ENCODE measurements at regions not wholly inside any gene's neighbourhood (a gene's known extent, or its start where the extent isn't known, plus 50 kb on each side); places are given as distances from the start of the nearest gene placed in this dataset.

DNA sequence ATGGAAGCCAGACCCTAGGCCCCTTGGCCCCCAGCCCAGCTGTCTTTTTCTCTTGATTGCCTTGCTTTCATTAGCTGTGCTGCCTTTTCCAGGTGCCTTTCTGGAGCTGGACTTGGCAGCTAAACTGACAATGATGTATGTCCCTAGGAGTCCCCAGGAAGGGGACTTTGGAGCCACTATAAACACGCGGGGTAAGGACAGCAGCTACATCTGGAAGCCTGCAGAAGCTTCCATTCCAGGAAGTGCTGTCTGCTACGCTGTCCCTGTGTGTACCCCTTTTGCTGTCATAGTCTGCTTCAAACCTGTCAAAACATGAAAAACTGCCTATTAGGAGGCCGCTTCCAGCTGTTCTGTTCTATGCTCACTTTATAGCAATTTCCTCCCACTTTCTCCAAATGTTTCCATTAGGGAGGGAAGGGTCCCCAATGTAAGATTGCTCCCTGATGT lies 153.3 kb upstream of the RAG2 start:
- Histone ChIP-seq H3K4me3 (no peak overlapping the region), H3K9me3 (no peaks in the 10 kb centered on the region), H3K27ac (no peak overlapping the region), H3K4me1 (no peaks in the 10 kb centered on the region), H3K4me2 (no peak overlapping the region)
- TF ChIP-seq ELK1 (IDR thresholded peaks at IDR 0.05; ENCODE audit: low read depth, low read length) (no peak), GATA3 (IDR thresholded peaks at IDR 0.05; ENCODE audit: borderline replicate concordance) (no peak), RCOR1 (IDR thresholded peaks at IDR 0.05; ENCODE audit: low read depth, low read length) (no peak), JUNB (IDR thresholded peaks at IDR 0.05) (no peak), JUN (IDR thresholded peaks at IDR 0.05) (no peak), RFX5 (IDR thresholded peaks at IDR 0.05) (no peak), HOXB13 (CRISPR knock-in tag; IDR thresholded peaks at IDR 0.05; ENCODE audit: low read depth) (no peak)
- no peak for ATAC-seq
- DNase-seq (ENCODE audit: low read depth in 1 of 2, low spot score in 1 of 2), result no peak
- no peak for FAIRE-seq
- POLR2A ChIA-PET, result no interaction called here
- 0% methylated on average over 4 of the region's 4 CpGs for WGBS (ENCODE audit: missing lambda C conversion rate)
- CTCF ChIA-PET, result interaction anchor here (1.0 to 7.8 kb wide), 3 partner anchors 50 to 187 kb away, joined by 3 to 155 read pairs (median 124); partner anchors contain the start of gene RAG1

- ChIA-PET CTCF (interaction anchor here (5.2 to 7.8 kb wide), 3 partner anchors 14 to 186 kb away, joined by 82 to 155 read pairs (median 124); partner anchors contain the start of gene RAG1), POLR2A (no interaction called here)
- WGBS (ENCODE audit: missing lambda C conversion rate), result 26% methylated on average over 1 of the region's 1 CpG
- DNase-seq (ENCODE audit: low read depth in 1 of 2, low spot score in 1 of 2) (no peak), FAIRE-seq (no peak), ATAC-seq (no peak)
- Histone ChIP-seq H3K4me3 (no peak overlapping the region), H3K4me2 (no peak overlapping the region), H3K9me3 (no peaks in the 10 kb centered on the region), H3K4me1 (no peaks in the 10 kb centered on the region), H3K27ac (no peak overlapping the region)
- no peak for TF ChIP-seq MYC (IDR thresholded peaks at IDR 0.05; ENCODE audit: borderline replicate concordance, low read length)
- TF ChIP-seq BHLHE40 (IDR thresholded peaks at IDR 0.05; ENCODE audit: low read depth, low read length), result no peak
Measured at GRCh38 chr11:36750349-36750748, 152.3 kb upstream of the RAG2 start.

DNA sequence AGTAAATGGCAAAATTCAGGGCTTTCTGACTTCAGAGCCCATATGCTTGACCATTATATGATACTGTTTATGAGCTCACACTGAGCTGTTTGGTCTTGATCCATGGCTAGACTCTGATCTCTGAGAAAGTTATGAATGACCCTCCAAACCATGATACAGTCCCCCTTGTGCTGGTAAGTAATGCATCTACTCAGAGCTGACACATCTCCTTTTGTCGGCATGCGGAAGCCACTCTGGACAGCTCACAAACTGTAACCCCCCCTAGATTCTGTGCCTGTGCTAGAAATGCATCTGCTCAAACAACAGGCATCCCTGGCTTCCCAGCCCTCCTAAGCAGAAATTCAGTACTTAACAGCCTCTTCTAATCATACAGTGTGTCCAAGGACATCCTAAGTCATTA lies 150.8 kb upstream of the RAG2 start:
- ChIA-PET CTCF (interaction anchor here (0.9 to 7.8 kb wide), 7 partner anchors 10 to 185 kb away, joined by 3 to 155 read pairs (median 23); partner anchors contain the start of gene RAG1), POLR2A (no interaction called here)
- TF ChIP-seq PBX3 (IDR thresholded peaks at IDR 0.05) (no peak), FOSB (CRISPR knock-in tag; IDR thresholded peaks at IDR 0.05) (no peak), FOSL2 (IDR thresholded peaks at IDR 0.05) (no peak), FOSL2 (CRISPR knock-in tag; IDR thresholded peaks at IDR 0.05) (no peak), TP53 (CRISPR knock-in tag; IDR thresholded peaks at IDR 0.05) (no peak), POLR2AphosphoS2 (conservative IDR thresholded peaks at IDR 0.05; ENCODE audit: low read length) (no peak), RFX5 (IDR thresholded peaks at IDR 0.05) (no peak), RARB (CRISPR knock-in tag; IDR thresholded peaks at IDR 0.05) (no peak), RCOR1 (IDR thresholded peaks at IDR 0.05; ENCODE audit: low read depth, low read length) (no peak), POLR2A (IDR thresholded peaks at IDR 0.05; ENCODE audit: low read length) (no peak), HEYL (CRISPR knock-in tag; IDR thresholded peaks at IDR 0.05) (no peak), ZFP36 (IDR thresholded peaks at IDR 0.05; ENCODE audit: borderline replicate concordance, partially characterized antibody) (no peak), HOXB13 (CRISPR knock-in tag; IDR thresholded peaks at IDR 0.05; ENCODE audit: low read depth) (no peak), FOXS1 (CRISPR knock-in tag; IDR thresholded peaks at IDR 0.05) (no peak), CEBPB (IDR thresholded peaks at IDR 0.05) (no peak), SREBF2 (IDR thresholded peaks at IDR 0.05) (no peak), ZSCAN20 (CRISPR knock-in tag; IDR thresholded peaks at IDR 0.05) (no peak)
- TF ChIP-seq, protein P1, sequence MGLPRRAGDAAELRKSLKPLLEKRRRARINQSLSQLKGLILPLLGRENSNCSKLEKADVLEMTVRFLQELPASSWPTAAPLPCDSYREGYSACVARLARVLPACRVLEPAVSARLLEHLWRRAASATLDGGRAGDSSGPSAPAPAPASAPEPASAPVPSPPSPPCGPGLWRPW (IDR thresholded peaks at IDR 0.05), result no peak
- TF ChIP-seq, protein P2, sequence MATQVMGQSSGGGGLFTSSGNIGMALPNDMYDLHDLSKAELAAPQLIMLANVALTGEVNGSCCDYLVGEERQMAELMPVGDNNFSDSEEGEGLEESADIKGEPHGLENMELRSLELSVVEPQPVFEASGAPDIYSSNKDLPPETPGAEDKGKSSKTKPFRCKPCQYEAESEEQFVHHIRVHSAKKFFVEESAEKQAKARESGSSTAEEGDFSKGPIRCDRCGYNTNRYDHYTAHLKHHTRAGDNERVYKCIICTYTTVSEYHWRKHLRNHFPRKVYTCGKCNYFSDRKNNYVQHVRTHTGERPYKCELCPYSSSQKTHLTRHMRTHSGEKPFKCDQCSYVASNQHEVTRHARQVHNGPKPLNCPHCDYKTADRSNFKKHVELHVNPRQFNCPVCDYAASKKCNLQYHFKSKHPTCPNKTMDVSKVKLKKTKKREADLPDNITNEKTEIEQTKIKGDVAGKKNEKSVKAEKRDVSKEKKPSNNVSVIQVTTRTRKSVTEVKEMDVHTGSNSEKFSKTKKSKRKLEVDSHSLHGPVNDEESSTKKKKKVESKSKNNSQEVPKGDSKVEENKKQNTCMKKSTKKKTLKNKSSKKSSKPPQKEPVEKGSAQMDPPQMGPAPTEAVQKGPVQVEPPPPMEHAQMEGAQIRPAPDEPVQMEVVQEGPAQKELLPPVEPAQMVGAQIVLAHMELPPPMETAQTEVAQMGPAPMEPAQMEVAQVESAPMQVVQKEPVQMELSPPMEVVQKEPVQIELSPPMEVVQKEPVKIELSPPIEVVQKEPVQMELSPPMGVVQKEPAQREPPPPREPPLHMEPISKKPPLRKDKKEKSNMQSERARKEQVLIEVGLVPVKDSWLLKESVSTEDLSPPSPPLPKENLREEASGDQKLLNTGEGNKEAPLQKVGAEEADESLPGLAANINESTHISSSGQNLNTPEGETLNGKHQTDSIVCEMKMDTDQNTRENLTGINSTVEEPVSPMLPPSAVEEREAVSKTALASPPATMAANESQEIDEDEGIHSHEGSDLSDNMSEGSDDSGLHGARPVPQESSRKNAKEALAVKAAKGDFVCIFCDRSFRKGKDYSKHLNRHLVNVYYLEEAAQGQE (IDR thresholded peaks at IDR 0.05), result no peak
- TF ChIP-seq, protein P3, sequence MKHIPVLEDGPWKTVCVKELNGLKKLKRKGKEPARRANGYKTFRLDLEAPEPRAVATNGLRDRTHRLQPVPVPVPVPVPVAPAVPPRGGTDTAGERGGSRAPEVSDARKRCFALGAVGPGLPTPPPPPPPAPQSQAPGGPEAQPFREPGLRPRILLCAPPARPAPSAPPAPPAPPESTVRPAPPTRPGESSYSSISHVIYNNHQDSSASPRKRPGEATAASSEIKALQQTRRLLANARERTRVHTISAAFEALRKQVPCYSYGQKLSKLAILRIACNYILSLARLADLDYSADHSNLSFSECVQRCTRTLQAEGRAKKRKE (CRISPR knock-in tag; IDR thresholded peaks at IDR 0.05; ENCODE audit: low read depth), result no peak
- TF ChIP-seq, protein P4, sequence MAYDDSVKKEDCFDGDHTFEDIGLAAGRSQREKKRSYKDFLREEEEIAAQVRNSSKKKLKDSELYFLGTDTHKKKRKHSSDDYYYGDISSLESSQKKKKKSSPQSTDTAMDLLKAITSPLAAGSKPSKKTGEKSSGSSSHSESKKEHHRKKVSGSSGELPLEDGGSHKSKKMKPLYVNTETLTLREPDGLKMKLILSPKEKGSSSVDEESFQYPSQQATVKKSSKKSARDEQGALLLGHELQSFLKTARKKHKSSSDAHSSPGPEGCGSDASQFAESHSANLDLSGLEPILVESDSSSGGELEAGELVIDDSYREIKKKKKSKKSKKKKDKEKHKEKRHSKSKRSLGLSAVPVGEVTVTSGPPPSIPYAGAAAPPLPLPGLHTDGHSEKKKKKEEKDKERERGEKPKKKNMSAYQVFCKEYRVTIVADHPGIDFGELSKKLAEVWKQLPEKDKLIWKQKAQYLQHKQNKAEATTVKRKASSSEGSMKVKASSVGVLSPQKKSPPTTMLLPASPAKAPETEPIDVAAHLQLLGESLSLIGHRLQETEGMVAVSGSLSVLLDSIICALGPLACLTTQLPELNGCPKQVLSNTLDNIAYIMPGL (CRISPR knock-in tag; IDR thresholded peaks at IDR 0.05; ENCODE audit: borderline replicate concordance), result no peak
- H3K4me2 ChIP-seq, result no peak overlapping the region
- H3K4me3 ChIP-seq, result no peak overlapping the region
- H3K27ac ChIP-seq, result no peak overlapping the region
- H3K4me1 ChIP-seq, result no peaks in the 10 kb centered on the region
- DNase-seq (ENCODE audit: low read depth in 1 of 2, low spot score in 1 of 2) (no peak), ATAC-seq (no peak), FAIRE-seq (no peak)
- 80% methylated on average over 2 of the region's 2 CpGs for WGBS (ENCODE audit: missing lambda C conversion rate)
- H3K9me3 ChIP-seq, result no peaks in the 10 kb centered on the region
